Heart left ventricle (tissue), 13 donors: ENCODE measurements at regions not wholly inside any gene's neighbourhood (a gene's known extent, or its start where the extent isn't known, plus 50 kb on each side); places are given as distances from the start of the nearest gene placed in this dataset.

Experiments used
- CTCF ChIP-seq, 12 donors: fragments of 200-600 bp; sonication (generic) in 4 of 12; IDR thresholded peaks; one replicate each; pipeline versions ENCODE4 v1.5.0 to v1.8.0; 2018 to 2022; ENCODE audit warnings: antibody characterized with exemption in 12 of 12, mild to moderate bottlenecking in 5 of 12
- POLR2A ChIP-seq, 2 donors: fragments of 450-650 bp; IDR thresholded peaks; one replicate each; pipeline ENCODE4 v1.6.1; 2017; ENCODE audit warnings: antibody characterized with exemption in 2 of 2, mild to moderate bottlenecking in 2 of 2, moderate library complexity in 2 of 2
- donor health status: ischemic (EF 13 %, LVEDD 7.1; RV severe dilation, severe dysfunction).
- donor health status: DM: no; HTN: yes; CAD: no.
- donor health status: DM: no; HTN: no; CAD: no.
- donor health status: ischemic (EF 25% LVEDD 6.9; RV normal size, moderate dysfunction).
- donor health status: ischemic (EF 25% LVEDD 5.7; RV mildly dilated, moderate dysfunction).
- donor health status: ischemic (EF 35%, LVEDD 5.7; RV mildly dilated, moderate dysfunction).
- donor health status: nonischemic (EF 11% LVEDD 7.7; RV severe dilation, severe dysfunction).
- donor health status: DM: yes; HTN: yes; CAD: no.
- donor health status: PGD.
- donor health status: ischemic (EF 29% LVEDD 5.4; RV normal size, mild dysfunction).
- donor health status: nonischemic (EF 23%, LVEDD 6.1; RV moderate dilation, normal function).

DNA sequence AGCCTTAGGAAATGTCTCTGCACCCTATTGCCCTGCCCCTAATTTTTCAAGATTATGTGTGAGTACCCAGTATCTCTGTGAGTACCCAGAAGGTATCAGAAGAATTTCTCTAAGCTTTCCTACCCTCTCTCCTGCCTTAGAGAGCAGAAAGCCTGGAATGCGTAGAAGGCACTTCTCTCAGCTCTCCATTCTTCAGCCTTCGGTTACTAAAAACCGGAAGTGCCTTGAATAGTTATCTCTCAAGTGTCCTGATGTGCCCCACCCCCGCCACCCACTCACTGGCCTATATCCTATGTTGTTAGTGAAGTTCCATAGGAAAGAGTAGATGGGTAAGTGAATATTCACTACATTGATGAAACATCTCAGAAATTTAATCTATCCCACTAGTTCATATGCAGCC, 210.7 kb upstream of the CDH10 start:
- TF ChIP-seq CTCF (IDR thresholded peaks at IDR 0.05) (no peak), POLR2A (IDR thresholded peaks at IDR 0.05) (no peak)
